Ishikawa (cell line): ENCODE measurements at regions not wholly inside any gene's neighbourhood (a gene's known extent, or its start where the extent isn't known, plus 50 kb on each side); places are given as distances from the start of the nearest gene placed in this dataset.

Source experiments
- CEBPB ChIP-seq: IDR thresholded peaks from 2 replicates; pipeline ENCODE4 v1.6.1; 2012
- CREB1 ChIP-seq: IDR thresholded peaks from 2 replicates; pipeline ENCODE4 v1.6.1; 2012; ENCODE audit warnings: low read depth
- EGR1 ChIP-seq: IDR thresholded peaks from 2 replicates; pipeline ENCODE4 v1.6.1; 2012
- EP300 ChIP-seq: IDR thresholded peaks from 2 replicates; pipeline ENCODE4 v1.6.1; 2012; ENCODE audit warnings: borderline replicate concordance
- FOXM1 ChIP-seq: IDR thresholded peaks from 2 replicates; pipeline ENCODE4 v1.6.1; 2012; ENCODE audit warnings: low read depth, borderline replicate concordance
- MAX ChIP-seq: IDR thresholded peaks from 2 replicates; pipeline ENCODE4 v1.6.1; 2012
- NFIC ChIP-seq: IDR thresholded peaks from 2 replicates; pipeline ENCODE4 v1.6.1; 2012
- RAD21 ChIP-seq: IDR thresholded peaks from 2 replicates; pipeline ENCODE4 v1.6.1; 2012; ENCODE audit warnings: low read depth
- TAF1 ChIP-seq: IDR thresholded peaks from 2 replicates; pipeline ENCODE4 v1.6.1; 2012; ENCODE audit warnings: low read depth, mild to moderate bottlenecking
- TCF12 ChIP-seq: IDR thresholded peaks from 2 replicates; pipeline ENCODE4 v1.6.1; 2012; ENCODE audit warnings: low read depth
- TEAD4 ChIP-seq: IDR thresholded peaks from 2 replicates; pipeline ENCODE4 v1.6.1; 2012
- USF1 ChIP-seq: IDR thresholded peaks from 2 replicates; pipeline ENCODE4 v1.6.1; 2012
- YY1 ChIP-seq: IDR thresholded peaks from 2 replicates; pipeline ENCODE4 v1.6.1; 2012; ENCODE audit warnings: low read depth
- ZBTB7A ChIP-seq: IDR thresholded peaks from 2 replicates; pipeline ENCODE4 v1.6.1; 2012; ENCODE audit warnings: low read depth
- TF ChIP-seq, protein P1 (sequence below): IDR thresholded peaks from 2 replicates; pipeline ENCODE4 v1.6.1; 2012; ENCODE audit warnings: low read depth, mild to moderate bottlenecking

DNA sequence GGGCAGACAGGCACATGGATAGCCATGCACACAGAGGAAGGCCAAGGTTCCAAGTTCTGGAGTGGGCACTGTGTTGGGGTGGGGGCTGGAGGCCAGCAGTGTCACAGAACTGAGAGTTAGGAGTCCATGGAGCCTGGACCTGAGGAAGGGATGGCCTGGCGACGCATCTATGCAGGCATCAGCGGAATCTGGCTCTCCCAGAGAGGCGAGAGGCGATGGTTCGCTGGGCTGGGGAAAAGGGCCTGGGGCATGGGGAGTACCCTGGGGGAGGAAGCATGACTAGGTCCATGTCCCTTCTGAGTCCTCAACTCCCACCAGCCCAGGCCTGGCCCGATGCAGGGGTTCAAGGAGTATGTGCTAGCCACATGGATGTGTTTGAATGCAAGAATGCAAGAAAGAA, 192.8 kb upstream of the LINGO1 start:
- TF ChIP-seq CEBPB (no peak), YY1 (no peak), TEAD4 (no peak)

GRCh38 chr15:77825252-77825542, 192.5 kb upstream of the LINGO1 start:
- no peak for TF ChIP-seq TEAD4

DNA sequence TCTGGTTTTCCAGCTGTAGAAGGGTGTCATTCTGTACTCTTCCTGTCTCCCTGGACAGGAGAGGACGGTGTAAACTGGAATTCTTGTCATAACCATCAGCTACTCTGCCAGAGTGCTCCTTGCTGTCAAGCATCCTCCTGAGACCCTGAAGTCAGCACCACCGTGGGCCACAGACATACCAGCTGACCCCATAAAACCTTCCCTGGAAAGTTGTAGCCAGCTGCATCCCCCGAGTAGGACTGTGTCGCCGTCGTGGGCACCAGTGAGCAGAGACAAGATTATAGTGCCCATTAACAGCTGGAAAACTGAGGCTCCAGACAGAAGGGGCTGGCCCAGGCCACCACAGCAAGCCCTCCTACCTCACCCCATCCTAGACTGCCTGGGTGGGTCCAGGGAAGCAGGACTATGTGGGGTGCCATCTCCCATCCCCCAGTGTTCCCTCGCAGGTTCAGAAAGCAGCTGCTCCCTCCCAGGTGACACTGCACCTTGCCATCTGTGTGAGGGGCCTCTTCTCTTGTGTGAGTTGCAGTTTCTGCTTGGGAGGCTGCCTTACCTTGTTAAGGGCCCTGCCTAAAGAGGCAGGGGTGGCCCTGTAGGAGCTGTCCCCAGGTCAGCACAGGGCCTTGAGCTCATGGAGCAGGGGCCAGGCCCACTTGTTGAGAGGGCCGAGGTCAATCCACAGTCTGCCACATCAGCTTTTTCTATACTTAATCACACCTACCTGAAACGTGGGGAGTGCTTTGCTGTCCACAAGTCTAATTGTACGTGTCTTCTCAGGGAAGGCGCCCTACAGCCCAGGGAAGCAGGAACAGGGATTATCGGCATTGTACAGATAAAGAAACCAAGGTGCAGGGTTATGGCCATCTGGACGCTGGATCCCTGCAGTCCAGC, 191.9 kb upstream of the LINGO1 start:
- no peak for TF ChIP-seq USF1
- TF ChIP-seq TAF1, result no peak
- TF ChIP-seq YY1, result no peak
- TF ChIP-seq NFIC, result no peak
- no peak for TF ChIP-seq MAX
- TF ChIP-seq ZBTB7A, result no peak
- TF ChIP-seq, protein P1, sequence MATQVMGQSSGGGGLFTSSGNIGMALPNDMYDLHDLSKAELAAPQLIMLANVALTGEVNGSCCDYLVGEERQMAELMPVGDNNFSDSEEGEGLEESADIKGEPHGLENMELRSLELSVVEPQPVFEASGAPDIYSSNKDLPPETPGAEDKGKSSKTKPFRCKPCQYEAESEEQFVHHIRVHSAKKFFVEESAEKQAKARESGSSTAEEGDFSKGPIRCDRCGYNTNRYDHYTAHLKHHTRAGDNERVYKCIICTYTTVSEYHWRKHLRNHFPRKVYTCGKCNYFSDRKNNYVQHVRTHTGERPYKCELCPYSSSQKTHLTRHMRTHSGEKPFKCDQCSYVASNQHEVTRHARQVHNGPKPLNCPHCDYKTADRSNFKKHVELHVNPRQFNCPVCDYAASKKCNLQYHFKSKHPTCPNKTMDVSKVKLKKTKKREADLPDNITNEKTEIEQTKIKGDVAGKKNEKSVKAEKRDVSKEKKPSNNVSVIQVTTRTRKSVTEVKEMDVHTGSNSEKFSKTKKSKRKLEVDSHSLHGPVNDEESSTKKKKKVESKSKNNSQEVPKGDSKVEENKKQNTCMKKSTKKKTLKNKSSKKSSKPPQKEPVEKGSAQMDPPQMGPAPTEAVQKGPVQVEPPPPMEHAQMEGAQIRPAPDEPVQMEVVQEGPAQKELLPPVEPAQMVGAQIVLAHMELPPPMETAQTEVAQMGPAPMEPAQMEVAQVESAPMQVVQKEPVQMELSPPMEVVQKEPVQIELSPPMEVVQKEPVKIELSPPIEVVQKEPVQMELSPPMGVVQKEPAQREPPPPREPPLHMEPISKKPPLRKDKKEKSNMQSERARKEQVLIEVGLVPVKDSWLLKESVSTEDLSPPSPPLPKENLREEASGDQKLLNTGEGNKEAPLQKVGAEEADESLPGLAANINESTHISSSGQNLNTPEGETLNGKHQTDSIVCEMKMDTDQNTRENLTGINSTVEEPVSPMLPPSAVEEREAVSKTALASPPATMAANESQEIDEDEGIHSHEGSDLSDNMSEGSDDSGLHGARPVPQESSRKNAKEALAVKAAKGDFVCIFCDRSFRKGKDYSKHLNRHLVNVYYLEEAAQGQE, result no peak
- no peak for TF ChIP-seq FOXM1
- TF ChIP-seq CREB1, result no peak
- TF ChIP-seq EGR1, result no peak

GRCh38 chr15:77823736-77824135, 191.0 kb upstream of the LINGO1 start:
- TF ChIP-seq TAF1, result no peak
- TF ChIP-seq TCF12, result no peak
- TF ChIP-seq CREB1, result no peak
- no peak for TF ChIP-seq CEBPB
- no peak for TF ChIP-seq EGR1
- TF ChIP-seq TEAD4, result no peak
- no peak for TF ChIP-seq ZBTB7A
- TF ChIP-seq, protein P1, result no peak
- no peak for TF ChIP-seq EP300
- no peak for TF ChIP-seq NFIC
- TF ChIP-seq FOXM1, result no peak

- TF ChIP-seq YY1 (no peak), TEAD4 (no peak), CEBPB (no peak), CREB1 (no peak), NFIC (no peak), MAX (no peak), FOXM1 (no peak), EGR1 (no peak), ZBTB7A (no peak), RAD21 (no peak), EP300 (no peak), USF1 (no peak), TAF1 (no peak)
- TF ChIP-seq, protein P1, result no peak
These were observed 190.0 kb upstream of the LINGO1 start for GRCh38 chr15:77822631-77823230.
